ENCODE measurements at regions not wholly inside any gene's neighbourhood (a gene's known extent, or its start where the extent isn't known, plus 50 kb on each side); places are given as distances from the start of the nearest gene placed in this dataset.

DNA sequence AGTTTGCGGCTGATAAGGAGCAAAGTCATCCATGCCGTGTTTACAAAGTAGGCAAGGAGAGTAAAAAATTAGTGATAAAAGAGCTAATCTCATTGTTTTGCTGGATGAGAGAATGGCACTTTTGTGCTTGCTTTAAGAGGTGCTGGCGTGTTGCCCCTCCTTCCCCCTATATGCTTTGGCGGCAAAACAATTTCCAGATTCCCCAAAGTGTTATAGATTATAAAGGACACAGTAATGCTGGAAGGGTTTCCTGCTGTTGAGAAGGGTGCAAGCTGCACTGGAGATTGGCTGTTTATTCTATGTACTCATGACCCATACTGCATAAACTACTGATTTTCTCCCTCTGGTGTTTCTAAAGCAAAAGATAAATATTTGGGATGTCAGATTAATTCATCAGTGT is 338.9 kb upstream of the MAP3K7 start:
- no peak for DNase-seq

DNA sequence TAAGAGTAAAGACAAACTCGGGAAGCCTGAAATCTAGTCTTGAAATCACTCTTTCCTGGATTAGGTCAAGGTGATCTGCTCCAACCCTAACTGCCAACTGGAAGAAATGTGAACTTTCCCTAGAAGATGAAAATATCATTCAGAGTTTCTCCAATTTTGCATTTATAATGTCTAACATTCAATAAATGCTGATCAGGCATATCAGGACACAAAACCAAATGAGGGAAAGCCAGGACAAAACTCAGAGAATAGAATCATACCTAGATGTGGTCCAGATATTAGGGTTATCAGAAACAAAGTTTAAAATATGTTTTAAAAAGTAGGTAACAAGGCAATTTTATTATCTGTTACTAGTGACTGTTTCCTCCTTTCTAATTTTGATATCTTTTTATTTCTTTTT is 335.5 kb upstream of the MAP3K7 start:
- no peak for DNase-seq

DNA sequence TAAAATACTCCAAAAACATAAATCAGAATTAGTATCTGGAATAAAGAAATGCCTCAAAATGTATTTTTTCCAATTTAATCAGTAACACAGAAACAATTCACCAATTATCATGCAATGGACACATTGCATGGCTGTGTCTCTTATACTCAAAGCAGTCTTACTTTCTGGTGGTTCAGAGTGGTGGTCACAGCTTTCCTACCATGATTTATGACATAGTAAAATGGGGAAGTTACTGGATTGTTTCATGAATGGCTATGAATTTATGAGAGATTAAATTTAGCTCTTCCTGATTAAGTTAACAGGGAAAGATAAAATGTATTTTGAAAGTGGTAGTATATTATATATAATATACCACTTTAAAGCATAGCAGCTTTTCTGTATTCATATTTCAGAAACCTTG is 331.5 kb upstream of the MAP3K7 start:
- DNase-seq = no peak

DNA sequence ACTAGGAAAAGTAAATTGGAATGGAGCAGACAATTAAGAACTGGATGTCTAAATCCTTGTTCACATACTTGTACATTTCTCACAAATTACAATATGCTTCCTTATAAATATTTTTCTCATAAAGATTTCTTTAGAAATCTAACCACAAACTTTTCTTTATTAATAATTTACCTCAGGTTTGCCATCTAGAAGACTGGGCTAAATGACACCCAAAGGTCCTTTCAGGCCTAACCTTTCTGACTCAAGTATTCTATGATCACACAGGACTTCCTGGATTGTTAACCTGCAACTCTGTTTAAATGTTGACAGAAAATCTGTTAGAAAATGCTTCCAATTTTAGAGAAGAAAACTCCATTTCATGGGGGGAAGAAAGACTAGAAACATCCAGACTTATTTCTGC is 330.5 kb upstream of the MAP3K7 start:
- DNase-seq = no peak

DNA sequence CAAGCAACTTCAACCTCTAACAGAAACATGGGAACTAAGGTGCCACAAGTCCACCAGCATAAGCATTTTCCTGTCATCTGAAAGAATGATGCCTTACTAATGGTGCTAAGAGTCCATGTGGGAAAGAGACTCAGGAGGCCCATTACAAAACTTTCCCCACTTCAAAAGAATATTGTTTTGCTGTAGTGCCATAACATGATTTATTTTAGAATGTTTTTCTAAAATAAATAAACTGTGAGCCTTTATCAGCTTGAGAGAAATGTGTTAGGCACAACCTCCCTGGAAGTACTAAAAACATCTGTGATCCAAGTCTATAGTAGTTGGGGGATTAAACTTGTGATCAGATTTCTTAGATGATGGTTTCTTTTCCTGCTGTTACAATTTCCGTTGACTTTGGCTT is 330.1 kb upstream of the MAP3K7 start:
- no peak for DNase-seq

DNA sequence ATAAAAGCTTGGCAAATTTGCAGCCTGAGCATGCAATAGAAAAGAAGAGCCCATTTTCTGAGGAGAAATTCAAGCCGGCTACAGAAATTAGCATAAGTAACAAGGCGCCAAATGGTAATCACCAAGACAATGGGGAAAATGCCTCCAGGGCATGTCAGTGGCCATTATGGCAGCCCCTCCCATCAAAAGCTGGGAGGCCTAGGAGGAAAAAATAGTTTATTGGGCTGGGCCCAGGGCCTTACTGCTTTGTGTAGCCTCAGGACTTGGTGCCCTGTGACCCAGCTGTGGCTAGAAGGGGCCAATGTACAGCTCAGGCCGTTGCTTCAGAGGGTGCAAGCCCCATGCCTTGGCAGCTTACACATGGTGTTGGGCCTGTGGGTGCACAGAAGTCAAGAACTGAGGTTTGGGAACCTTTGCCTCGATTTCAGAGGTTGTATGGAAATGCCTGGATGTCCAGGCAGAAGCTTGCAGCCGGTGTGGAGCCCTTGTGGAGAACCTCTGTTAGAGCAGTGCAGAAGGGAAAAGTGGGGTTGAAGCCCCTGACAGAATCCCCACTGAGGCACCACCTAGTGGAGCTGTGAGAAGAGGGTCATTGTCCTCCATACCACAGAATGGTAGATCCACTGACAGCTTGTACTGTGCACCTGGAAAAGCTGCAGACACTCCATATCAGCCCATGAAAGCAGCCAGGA is 328.5 kb upstream of the MAP3K7 start:
- no peak for DNase-seq

DNA sequence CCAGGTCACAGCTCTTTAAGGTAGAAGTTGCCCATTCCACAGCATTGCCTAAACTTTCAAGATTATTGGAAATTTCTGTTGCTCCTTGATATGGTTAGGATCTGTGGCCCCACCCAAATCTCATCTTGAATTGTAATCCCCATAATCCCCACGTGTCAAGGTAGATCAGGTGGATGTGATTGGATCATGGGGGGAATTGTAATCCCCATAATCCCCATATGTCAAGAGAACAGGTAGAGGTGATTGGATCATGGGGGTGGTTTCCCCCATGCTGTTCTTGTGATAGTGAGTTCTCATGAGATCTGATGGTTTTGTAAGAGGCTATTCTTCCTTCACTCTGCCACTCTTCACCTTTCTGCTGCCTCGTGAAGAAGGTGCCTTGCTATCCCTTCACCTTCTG is 327.4 kb upstream of the MAP3K7 start:
- DNase-seq = no peak

DNA sequence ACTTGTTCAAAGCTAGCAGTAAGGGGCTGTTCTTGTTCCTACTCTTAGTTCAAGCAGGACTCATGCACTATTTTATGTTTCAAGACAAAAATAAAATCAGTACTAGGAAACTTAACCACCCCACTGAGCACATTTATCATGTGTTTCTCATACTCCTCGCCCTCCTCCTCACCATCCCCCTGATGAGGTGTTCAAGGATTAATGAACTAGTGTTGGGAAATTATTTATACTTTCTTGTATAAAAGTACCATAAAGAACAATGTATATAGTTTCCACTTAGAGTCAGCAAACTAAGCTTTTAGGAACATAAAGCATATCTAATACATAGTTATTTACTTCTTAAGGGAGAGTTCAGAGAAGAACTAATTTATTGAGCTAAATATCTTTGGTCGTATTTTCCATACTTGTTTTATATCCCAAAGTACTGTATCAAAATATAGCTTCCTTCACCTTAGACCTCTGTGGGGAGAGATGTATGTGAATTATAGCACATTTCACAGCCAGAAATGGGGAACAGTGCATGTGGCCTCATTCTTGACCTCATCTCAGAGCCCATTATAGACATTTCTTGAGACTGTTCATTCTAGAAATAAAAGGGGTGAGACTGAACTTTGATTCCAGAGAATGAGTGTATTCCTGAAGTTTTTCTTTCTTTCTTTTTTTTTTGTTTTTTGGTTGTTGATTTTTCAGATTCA is 326.5 kb upstream of the MAP3K7 start:
- no peak for DNase-seq

DNA sequence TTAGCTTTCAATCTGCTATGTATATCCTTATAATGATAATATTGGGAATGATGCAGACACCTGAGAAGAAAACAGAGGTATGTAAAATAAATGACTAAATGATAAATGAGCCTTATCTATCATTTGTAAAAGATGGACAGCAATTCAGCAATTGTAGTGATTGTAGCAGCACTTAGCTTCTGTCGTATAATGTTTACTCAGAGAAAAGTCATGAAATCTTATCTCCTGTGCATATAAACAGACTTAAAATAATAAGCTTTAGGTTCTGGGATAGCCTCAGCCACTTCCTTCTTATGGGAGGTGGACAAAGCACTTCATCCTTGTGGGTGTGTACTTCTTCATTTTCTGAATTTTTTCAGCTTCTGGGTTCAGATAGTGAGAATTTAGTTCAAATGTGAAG is 324.8 kb upstream of the MAP3K7 start:
- DNase-seq = no peak

DNA sequence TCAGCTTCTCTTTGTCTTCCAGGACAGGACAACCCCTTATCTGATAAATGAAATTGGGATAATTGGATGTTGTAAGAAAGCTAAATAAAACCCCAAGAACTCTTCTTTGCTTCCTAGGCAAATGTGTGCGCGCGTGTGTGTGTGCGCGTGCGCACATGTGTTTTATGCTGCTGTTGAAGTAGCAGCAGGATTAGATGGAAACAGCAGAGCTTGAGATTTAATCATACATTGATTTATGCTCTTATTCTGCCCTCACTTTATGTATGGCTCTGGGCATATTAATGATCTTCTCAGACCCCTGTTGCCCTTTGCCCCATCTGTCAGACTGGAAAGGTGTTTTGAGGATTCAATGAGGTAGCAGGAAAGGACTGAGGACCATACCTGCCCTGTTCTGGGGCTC is 324.0 kb upstream of the MAP3K7 start:
- DNase-seq = no peak

DNA sequence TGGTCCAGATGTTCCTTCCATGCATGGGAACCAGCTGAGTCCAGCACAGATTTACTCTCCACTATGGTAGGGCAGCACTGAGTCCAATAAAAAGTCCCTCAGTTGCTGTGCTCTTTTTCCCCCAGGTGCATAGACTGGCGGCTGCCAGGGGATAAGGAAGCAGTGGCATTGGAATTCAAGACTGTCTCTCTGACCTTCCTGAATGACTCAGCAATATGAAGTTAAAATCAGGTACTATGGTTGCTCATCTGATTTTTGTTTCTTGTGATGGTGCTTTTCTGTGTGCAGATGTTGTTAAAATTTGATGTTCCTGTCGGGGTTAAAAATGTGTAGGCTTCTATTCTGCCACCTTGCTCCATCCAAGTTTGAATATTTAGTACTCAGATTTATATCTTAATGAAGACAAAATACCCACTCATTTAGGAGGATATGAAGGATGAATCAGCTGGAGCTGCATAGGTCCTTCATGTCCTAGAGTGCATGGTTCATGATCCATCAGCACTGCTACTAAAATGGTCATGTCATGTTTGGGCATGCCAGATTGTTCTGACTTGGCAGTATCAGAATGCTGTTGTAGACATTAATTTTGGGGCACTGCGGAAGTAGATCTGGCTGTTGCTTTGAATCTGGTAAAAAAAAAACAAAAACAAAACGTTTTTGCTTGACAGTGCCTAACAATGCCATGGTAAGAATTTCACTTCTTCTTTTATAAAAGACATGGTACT is 321.2 kb upstream of the MAP3K7 start:
- DNase-seq = no peak

DNA sequence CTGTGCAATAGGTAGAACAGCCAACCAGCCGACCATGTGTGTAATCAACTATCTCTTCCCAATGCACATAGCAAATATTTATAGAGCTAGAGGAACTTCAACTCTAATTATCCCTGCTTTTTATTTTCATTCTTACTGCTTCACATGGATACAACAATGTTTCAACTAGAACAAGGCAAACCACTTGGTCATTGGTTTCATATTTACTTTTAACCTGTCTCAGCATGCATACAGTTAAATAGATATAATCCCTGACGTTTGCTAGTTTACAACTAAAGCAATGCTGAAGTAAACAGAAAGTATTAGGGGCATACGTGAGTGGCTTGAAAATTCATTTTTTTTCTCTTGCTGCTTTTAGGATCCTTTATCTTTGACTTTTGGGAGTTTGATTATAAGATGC is 318.5 kb upstream of the MAP3K7 start:
- no peak for DNase-seq

DNA sequence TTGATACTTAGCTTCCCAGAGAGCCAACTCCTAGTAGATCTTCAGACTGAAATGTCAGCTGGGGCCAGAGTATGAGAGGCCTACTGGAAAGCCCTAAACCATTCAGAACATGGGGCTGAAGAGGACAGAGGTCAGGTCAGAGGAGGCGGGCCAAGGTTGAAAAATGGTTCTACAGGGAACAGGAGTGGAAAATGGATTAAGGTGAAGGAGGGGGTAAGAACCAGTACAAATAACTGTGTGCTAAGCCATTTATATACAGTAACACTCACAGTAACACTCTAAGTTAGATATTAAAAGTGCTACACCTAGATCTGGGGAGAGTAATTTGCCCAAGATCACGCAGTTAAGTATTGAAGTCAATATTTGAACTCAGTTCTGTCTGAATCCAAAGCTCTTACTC is 313.2 kb upstream of the MAP3K7 start:
- no peak for DNase-seq

DNA sequence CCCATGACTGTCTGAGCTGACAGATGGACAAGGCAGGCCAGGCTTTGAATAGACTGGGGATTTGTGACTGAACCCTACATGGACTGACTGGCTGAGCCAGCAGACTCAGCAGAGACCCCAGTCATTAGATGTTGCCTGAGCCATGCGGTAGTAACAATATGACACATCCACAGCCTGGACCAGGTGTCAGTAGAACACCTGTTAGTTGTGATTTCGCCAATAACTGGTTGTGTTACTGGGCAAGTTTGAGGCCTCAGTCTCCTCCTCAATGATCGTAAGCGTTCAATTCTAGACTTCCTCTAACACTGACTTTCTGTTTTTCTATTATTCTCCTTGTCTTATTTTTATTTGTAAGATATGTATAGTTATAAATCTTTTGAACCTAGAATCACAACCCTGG is 311.9 kb upstream of the MAP3K7 start:
- no peak for DNase-seq

DNA sequence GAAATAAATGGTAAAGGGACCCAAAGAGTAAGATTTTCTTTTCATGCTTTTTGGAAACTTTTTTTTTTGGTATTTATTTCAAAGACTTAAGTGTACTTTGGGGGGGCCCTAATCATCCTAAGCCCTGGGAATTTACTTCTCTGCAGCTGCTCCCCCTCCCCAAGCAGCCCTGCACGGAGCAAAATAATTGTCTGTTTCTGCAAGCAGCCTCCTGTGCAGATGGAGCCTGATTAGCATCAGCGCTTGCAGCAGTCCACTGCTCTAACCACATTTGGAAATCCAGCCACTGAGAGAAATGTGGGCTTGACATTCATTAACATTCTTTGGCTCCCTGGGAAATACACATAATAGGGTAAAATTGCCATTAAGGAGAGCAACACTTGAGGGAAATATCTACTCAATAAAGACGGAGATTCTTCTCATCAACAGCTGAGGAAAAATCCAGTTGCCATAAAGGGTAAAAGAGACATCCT is 309.2 kb upstream of the MAP3K7 start:
- no peak for DNase-seq

DNA sequence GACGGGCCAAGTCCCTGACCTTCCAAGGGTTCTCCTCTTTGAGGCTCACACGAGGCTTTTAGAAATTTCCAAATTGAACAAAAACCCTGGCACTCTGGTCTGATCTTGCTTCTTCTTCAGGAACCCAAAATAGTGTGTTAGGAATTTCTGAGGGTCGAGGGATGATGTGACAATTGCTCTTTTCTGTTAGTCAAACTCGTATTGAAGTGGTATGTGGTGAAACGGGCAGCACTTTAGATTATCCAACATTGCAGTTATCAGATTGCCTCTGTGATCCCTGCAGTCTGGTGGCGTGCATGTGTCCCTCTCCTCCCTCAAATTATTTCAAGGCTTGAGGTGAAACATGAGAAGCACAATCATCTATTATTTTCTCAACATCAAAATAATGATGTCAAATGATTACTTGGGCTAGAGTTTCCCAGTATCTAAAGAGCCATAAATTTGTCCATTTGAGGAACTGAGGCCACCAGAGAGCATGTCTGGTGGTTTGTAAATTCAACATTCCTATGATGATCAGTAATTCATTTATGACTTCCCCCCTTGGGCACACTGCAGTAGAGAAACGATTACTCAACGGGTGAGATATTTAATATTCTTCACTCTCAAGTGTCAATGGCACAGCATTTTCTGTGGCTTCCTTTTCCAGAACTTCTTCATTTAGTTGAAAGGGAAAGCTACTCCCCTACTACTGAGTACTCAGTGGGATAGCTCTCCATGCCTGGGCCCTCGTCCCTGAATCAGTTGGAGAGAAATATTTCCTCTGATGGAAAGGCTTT is 308.6 kb upstream of the MAP3K7 start:
- DNase-seq = no peak

DNA sequence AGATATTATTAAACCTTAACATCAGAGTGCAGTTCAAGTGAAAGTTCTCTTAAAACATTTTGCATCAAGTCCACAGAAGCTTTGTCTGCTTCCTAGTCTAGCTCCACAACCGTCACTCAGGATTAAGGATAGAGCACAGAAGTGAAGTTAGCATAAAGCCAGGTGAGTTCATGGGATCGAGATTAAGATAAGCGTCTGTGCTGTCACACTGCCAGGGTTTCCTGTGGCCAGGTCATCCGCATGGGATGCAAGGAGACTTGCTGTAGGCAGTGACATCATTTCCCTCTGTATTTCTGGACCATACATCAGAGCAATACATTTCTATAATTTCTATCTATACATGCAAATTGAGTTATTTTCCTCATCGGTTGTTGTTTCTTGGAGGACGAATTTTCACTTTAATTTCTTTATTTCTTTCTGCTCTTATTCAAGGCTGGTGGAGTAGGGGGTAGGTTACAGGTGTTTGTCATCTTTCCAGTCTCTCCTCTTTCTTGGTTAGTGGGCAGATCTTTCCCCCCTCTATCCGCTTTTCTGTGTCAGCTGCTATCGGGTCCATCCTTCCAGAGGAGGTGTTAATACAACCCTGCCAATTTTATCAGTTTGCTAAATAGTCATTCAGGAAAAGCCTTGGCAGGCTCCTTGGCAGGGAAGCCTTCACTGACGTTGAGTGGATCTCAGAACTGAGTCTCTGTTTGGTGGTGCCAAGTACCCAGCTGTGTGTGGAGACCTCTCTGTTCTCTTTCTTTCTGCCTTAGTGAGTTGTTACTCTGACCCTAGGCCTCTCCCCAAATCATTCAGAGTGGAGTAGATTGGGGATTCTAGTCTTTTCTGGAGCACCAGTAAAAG is 307.6 kb upstream of the MAP3K7 start:
- no peak for DNase-seq

DNA sequence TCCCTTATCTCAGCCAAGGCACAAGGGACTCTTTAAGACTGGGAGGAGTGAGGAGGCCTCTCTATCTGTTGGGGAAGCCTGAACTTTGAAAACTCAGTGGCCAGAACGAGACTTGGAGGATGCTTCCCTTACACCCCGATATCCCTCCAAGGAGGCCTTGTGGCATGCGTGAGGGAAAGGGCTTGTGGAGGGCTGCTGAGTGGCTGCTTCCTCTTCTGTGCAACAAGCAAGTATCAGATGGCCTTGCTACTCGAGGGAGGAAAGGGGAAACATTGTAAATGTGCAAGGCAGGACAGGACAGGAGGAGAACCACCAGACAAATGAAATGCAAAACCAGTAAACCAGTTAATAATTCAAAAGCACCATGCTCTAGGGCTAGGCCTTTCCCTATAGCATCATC is 306.5 kb upstream of the MAP3K7 start:
- DNase-seq = no peak

DNA sequence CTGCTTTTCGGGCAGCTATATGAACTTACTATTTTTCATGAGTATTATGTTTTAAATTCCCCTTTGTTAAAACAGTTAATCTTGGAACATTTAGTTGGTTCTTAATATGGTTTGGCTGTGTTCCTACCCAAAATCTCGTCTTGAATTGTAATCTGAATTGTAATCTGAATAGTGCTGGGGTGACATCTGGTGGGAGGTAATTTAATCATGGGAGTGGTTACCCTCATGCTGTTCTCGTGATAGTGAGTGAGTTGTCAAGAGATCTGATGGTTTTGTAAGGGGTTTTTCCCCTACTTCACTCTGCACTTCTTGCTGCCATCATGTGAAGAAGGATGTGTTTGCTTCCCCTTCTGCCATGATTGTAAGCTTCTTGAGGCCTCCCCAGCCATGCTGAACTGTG is 305.4 kb upstream of the MAP3K7 start:
- DNase-seq = no peak

DNA sequence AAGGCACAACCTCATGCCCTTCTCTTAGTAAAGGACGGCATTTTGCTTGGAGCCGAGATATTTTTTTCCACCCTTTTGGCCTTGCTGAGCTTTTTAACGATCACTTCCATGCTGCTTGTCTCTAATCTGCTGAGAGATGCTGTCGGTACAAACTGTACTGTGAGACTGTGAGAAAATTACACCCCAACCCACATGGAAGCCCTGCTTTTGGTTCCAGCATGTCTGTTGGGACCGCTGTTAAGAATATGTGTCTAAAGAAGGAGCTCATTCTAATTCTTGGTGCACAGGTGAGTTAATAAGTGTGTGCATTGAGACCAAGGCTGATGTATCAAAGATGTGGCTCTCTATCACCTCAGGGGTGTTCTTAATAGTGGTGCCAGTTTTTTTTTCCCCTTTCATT is 304.5 kb upstream of the MAP3K7 start:
- DNase-seq = no peak

DNA sequence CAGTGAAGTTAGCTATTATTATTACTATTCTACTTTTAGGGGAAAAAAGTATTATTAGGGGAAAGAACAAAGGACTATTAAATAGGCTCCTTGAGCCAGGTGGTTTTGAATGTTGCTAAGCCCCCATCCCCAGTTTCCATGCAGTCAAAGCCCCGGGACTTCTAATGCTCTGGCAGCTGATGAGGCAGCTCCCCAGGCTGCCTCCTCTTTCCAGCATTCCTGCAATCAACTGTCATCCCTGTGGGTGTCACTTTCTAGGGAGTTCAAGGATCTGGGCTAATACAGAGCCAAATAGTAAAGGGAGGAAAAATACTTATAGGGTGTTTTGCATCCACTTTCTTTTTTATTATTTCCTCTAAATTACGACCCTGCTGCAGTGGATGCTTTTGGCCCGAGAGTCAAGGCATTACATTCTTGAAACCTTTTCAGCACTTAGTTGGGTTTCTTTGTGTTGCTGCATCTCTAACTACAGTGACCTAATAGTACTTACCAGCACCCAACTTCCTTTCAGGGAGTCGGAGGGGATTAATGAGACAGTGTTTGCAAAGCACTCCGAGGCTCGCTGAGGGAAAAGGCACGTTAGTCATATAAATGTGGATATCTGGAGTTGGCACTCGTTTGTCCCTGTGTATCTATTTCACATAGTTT is 303.9 kb upstream of the MAP3K7 start:
- no peak for DNase-seq

DNA sequence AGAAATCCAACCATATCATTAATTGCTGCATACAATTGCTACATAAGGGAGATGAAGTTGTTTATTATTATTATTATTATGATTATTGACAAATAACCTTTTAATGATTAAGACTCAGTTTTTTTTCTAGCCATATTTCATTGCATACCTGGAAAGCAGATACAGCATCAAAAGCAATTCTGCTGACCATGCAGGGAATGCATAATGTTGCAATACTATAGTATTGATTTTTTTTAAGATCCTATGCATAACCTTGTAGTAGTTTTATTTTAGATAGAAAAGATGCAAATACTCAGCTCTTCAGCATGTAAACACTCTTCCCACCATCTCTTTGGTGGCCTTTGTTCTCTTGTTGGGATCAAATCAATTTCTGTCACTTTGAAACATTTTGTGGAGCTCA is 300.9 kb upstream of the MAP3K7 start:
- DNase-seq = no peak

Measured in activated CD4-positive, alpha-beta T cell treated with anti-CD3 and anti-CD28 coated beads, Interleukin-2, amount 50 U/mL, for 4 hours (primary cell).